Bronchial epithelial cell (primary cell): ENCODE measurements at regions not wholly inside any gene's neighbourhood (a gene's known extent, or its start where the extent isn't known, plus 50 kb on each side); places are given as distances from the start of the nearest gene placed in this dataset.

Experiments used
- DNase-seq: peaks from one replicate; pipeline ENCODE4 v3.0.0-alpha.2; 2010; ENCODE audit warnings: low read depth
- FAIRE-seq: peaks from 2 replicates; lab custom pipeline; 2011; peaks lifted over from hg19 to GRCh38; lab: Jason Lieb, UNC
- H3K27me3 ChIP-seq: 2 replicates; pipeline ENCODE4 v1.5.1; 2011; ENCODE audit warnings: low read length; ENCODE audit not compliant: control insufficient read depth, insufficient read depth
- H3K36me3 ChIP-seq: 2 replicates; pipeline ENCODE4 v1.5.1; 2011; ENCODE audit warnings: low read length; ENCODE audit not compliant: control insufficient read depth, insufficient read depth
- H3K4me3 ChIP-seq: 2 replicates; pipeline ENCODE4 v1.5.1; 2011; ENCODE audit warnings: mild to moderate bottlenecking, low read depth, low read length, control low read depth
- TF ChIP-seq, protein P1 (sequence below): IDR thresholded peaks from 2 replicates; pipeline ENCODE4 v1.5.1; 2011; ENCODE audit warnings: mild to moderate bottlenecking, moderate library complexity, low read length, control low read depth, inconsistent platforms; ENCODE audit not compliant: insufficient read depth, severe bottlenecking

- FAIRE-seq (no peak), DNase-seq (no peak)
Measured at GRCh38 chr3:152054315-152054714, 180.9 kb downstream of the SUCNR1 start.

DNA sequence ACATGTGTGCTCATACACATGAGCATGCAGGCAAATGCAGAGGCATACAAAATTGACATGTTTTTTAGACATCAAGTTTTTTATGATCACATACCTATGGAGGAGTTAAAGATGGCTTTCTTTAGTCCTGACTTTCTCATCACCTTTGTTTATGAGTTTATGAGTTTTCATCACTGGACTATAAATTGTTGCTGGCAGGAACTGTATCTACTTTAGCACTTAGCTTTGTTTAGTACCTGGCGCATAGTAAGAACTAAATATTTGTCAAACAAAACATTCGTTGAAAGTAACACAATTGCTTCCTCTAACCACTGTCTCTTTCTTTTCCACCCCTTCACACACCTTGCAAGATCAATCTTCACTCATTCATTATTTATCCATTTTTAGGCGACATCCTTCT, 182.6 kb downstream of the SUCNR1 start:
- FAIRE-seq, result no peak
- TF ChIP-seq, protein P1, sequence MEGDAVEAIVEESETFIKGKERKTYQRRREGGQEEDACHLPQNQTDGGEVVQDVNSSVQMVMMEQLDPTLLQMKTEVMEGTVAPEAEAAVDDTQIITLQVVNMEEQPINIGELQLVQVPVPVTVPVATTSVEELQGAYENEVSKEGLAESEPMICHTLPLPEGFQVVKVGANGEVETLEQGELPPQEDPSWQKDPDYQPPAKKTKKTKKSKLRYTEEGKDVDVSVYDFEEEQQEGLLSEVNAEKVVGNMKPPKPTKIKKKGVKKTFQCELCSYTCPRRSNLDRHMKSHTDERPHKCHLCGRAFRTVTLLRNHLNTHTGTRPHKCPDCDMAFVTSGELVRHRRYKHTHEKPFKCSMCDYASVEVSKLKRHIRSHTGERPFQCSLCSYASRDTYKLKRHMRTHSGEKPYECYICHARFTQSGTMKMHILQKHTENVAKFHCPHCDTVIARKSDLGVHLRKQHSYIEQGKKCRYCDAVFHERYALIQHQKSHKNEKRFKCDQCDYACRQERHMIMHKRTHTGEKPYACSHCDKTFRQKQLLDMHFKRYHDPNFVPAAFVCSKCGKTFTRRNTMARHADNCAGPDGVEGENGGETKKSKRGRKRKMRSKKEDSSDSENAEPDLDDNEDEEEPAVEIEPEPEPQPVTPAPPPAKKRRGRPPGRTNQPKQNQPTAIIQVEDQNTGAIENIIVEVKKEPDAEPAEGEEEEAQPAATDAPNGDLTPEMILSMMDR, result no peak
- H3K4me3 ChIP-seq, result no peak overlapping the region
- no peaks in the 10 kb centered on the region for H3K36me3 ChIP-seq
- no peaks in the 10 kb centered on the region for H3K27me3 ChIP-seq
- no peak for DNase-seq

More at GRCh38 chr3:152054315-152054714, 180.9 kb downstream of the SUCNR1 start:
- TF ChIP-seq, protein P1, result no peak
- no peaks in the 10 kb centered on the region for H3K27me3 ChIP-seq
- H3K36me3 ChIP-seq, result no peaks in the 10 kb centered on the region
- H3K4me3 ChIP-seq, result no peak overlapping the region

DNA sequence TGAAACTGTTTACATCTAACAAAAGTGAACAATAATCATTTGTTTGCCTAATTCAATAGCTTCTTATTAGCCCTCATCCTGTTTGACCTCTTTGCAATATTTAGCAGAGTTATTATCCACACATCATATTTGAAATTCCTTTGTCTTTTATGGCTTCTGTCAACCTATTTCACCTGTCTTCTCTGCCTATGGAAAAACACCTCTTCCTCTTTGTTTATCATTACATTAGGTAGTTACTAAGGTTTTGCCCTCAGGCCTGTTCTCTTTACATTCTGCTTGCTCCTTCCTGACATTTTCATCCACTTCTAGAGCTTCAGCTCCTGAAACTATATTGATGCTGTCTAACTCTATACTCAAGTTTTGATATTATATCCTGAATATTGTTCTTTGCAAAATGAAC, 183.0 kb downstream of the SUCNR1 start:
- TF ChIP-seq, protein P1, result no peak
- no peak overlapping the region for H3K4me3 ChIP-seq
- no peaks in the 10 kb centered on the region for H3K36me3 ChIP-seq
- no peak for FAIRE-seq
- DNase-seq, result no peak
- no peaks in the 10 kb centered on the region for H3K27me3 ChIP-seq

DNA sequence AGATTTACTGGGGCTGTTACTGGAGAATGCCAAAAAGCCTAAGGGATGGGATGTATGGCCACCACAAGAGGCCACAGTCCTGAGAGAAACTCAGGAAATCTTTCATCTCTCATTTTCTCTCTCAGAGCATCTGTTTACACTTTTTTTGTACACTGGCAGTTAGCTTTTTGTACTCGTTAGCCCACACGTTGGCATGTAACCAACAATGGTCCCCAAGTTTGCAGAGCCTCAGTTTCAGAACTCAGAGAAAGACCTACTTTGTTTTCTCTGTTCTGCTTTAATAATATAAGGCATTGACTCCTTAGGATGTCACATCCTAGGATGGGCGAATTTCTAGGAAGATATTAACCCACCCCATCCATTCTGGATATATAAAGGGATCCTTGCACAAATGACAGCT, 183.5 kb downstream of the SUCNR1 start:
- H3K4me3 ChIP-seq, result no peak overlapping the region
- no peaks in the 10 kb centered on the region for H3K36me3 ChIP-seq
- DNase-seq (no peak), FAIRE-seq (no peak)
- TF ChIP-seq, protein P1, result no peak
- H3K27me3 ChIP-seq, result no peaks in the 10 kb centered on the region

GRCh38 chr3:152058856-152059255, 185.4 kb downstream of the SUCNR1 start:
- Histone ChIP-seq H3K36me3 (no peaks in the 10 kb centered on the region), H3K27me3 (no peaks in the 10 kb centered on the region), H3K4me3 (no peak overlapping the region)
- DNase-seq (no peak), FAIRE-seq (no peak)
- TF ChIP-seq, protein P1, result no peak

DNA sequence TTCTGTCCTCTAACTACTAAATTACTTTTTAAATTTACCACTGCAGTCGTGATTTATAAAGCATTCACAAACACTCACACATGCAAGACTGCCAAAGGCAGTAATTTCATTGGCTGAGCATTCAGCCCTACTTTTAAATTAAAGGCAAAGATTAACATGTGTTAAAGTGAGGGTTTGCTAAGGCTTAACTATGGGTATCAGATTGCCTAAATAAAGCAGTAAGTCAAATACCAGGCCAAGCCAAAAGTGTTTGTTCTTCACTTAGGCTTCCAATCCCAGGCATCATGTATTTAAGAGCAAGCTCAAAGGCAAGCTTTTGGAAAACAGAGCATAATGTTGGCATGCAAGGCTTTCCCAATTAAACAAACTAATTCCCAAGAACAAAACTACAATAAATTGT, 187.3 kb downstream of the SUCNR1 start:
- Histone ChIP-seq H3K27me3 (no peaks in the 10 kb centered on the region), H3K4me3 (no peak overlapping the region), H3K36me3 (no peaks in the 10 kb centered on the region)
- no peak for FAIRE-seq
- DNase-seq, result no peak
- TF ChIP-seq, protein P1, result no peak
